ENCODE measurements at regions not wholly inside any gene's neighbourhood (a gene's known extent, or its start where the extent isn't known, plus 50 kb on each side); places are given as distances from the start of the nearest gene placed in this dataset.

GRCh38 chr2:13230221-13230620 is 513.5 kb downstream of the TRIB2 start:
- Histone ChIP-seq H3K27ac (no peak overlapping the region), H3K9me3 (no peaks in the 10 kb centered on the region), H3K4me1 (no peaks in the 10 kb centered on the region), H3K36me3 (no peaks in the 10 kb centered on the region), H3K27me3 (no peaks in the 10 kb centered on the region), H3K4me3 (no peak overlapping the region)
- DNase-seq (ENCODE audit: low spot score in 2 of 2): no peak
- intact Hi-C loops (cut with DNase I): no loop called here
- TF ChIP-seq CTCF (IDR thresholded peaks at IDR 0.05): no peak

GRCh38 chr2:13240061-13240460 is 523.3 kb downstream of the TRIB2 start:
- H3K27me3 ChIP-seq: no peaks in the 10 kb centered on the region
- H3K4me1 ChIP-seq: no peaks in the 10 kb centered on the region
- H3K27ac ChIP-seq: no peak overlapping the region
- no peaks in the 10 kb centered on the region for H3K36me3 ChIP-seq
- intact Hi-C loops (cut with DNase I): no loop called here
- no peak overlapping the region for H3K4me3 ChIP-seq
- no peaks in the 10 kb centered on the region for H3K9me3 ChIP-seq
- TF ChIP-seq CTCF (IDR thresholded peaks at IDR 0.05): no peak
- DNase-seq (ENCODE audit: low spot score in 2 of 2): no peak

DNA sequence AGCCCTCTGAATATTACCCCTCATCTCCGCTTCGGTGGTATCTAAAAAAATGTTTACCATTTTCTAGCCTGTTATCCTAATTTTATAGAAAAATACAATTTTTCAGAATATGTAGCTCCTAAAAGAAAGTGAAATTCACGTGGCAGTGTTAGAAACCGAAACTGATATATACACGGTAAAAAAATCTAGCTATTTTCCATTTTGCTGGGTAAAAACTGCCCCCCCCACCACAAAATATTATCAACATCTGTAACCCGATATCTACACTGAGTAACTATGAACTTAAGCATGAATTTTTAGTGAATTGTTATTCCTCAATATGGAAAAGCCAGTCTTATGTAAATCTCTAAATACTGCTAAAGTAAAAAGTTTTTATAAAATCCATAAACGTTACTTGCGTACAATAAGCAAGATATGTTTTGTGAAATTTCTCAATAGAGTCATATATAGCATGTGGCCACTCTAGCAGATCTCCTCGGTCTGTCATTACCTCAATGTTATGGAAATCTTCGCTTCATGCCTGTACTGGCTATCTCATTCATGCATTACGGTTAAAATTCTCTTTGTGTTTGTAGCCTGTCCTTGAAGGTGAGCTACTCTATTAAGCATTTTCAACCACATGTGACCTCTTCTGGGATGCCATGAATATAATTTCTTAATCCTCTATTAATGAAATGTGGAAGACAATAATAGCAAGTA is 524.2 kb downstream of the TRIB2 start:
- Histone ChIP-seq H3K27ac (no peak overlapping the region), H3K4me1 (no peaks in the 10 kb centered on the region), H3K36me3 (no peaks in the 10 kb centered on the region), H3K4me3 (no peak overlapping the region), H3K9me3 (no peaks in the 10 kb centered on the region), H3K27me3 (no peaks in the 10 kb centered on the region)
- intact Hi-C loops (cut with DNase I): no loop called here
- no peak for DNase-seq (ENCODE audit: low spot score in 2 of 2)
- TF ChIP-seq CTCF (IDR thresholded peaks at IDR 0.05): no peak

DNA sequence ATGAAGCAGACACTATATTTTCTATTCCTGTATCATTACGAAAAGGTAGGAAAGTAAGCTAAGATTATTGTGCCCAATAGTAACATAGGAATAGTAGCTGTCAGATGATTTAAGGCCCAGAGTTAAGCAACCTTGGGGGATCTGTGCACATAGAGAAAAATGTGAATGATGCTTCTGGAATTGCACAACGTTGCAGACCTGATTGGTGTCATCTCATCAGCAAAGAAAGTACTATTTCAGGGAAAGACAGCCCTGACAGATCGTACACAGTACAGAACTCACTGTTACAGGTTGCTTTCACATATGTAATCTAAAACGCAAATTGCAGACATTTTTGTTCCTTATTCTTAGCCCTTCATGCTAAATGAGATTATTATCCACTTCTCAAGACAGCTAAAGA is 535.9 kb downstream of the TRIB2 start:
- H3K4me3 ChIP-seq: no peak overlapping the region
- H3K27ac ChIP-seq: no peak overlapping the region
- no peaks in the 10 kb centered on the region for H3K27me3 ChIP-seq
- H3K36me3 ChIP-seq: no peaks in the 10 kb centered on the region
- intact Hi-C loops (cut with DNase I): no loop called here
- DNase-seq (ENCODE audit: low spot score in 2 of 2): no peak
- no peak for TF ChIP-seq CTCF (IDR thresholded peaks at IDR 0.05)
- H3K4me1 ChIP-seq: no peaks in the 10 kb centered on the region
- H3K9me3 ChIP-seq: no peaks in the 10 kb centered on the region

GRCh38 chr2:13255485-13255884 is 538.7 kb downstream of the TRIB2 start:
- H3K27me3 ChIP-seq: no peaks in the 10 kb centered on the region
- intact Hi-C loops (cut with DNase I): no loop called here
- no peak for TF ChIP-seq CTCF (IDR thresholded peaks at IDR 0.05)
- no peaks in the 10 kb centered on the region for H3K9me3 ChIP-seq
- H3K27ac ChIP-seq: no peak overlapping the region
- DNase-seq (ENCODE audit: low spot score in 2 of 2): no peak
- no peaks in the 10 kb centered on the region for H3K36me3 ChIP-seq
- H3K4me3 ChIP-seq: no peak overlapping the region
- no peaks in the 10 kb centered on the region for H3K4me1 ChIP-seq

DNA sequence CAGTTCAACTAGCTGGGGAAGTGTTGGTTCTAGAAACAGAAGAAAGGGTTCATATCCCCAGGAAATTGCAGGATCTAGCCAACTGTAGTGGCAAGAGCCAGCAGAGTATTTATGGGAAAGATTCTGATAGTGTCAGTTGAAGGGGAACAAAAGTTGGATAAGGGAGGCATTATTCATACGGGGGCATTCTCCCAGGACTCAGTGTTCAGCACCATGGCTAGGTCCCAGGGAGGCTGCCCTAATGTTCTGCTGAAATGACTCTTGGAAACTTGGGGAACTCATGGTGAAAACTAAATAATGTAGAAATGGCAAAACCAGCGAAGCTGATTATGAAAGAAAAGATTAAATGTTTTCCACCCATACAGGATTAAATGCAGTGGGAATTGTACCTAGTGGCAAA is 543.7 kb downstream of the TRIB2 start:
- intact Hi-C loops (cut with DNase I): no loop called here
- no peak for TF ChIP-seq CTCF (IDR thresholded peaks at IDR 0.05)
- no peaks in the 10 kb centered on the region for H3K27me3 ChIP-seq

More for the DNA sequence above, 543.7 kb downstream of the TRIB2 start:
- H3K9me3 ChIP-seq: no peaks in the 10 kb centered on the region
- H3K27ac ChIP-seq: no peak overlapping the region
- H3K4me3 ChIP-seq: no peak overlapping the region
- H3K4me1 ChIP-seq: no peaks in the 10 kb centered on the region
- no peaks in the 10 kb centered on the region for H3K36me3 ChIP-seq
- no peak for DNase-seq (ENCODE audit: low spot score in 2 of 2)
